Central memory CD8-positive, alpha-beta T cell (primary cell): ENCODE measurements at regions not wholly inside any gene's neighbourhood (a gene's known extent, or its start where the extent isn't known, plus 50 kb on each side); places are given as distances from the start of the nearest gene placed in this dataset.

ENCODE experiments used
- ATAC-seq: fragments of 150-1000 bp; cut with Tn5 transposase; replicated peaks from 2 replicates; pipeline ENCODE4 v1.10.0; 2022; ENCODE audit warnings: mild to moderate bottlenecking, moderate FRiP score, moderate number of reproducible peaks; ENCODE audit not compliant: poor library complexity, severe bottlenecking; ENCODE audit errors: extremely low read depth
- DNase-seq, 2 donors: peaks; one replicate each; pipeline ENCODE4 v3.0.0; 2021; ENCODE audit warnings: low spot score in 2 of 2
- H3K27ac Mint-ChIP-seq: one replicate; pipeline ENCODE4 v1.8.0; 2022; ENCODE audit warnings: low read depth, mild to moderate bottlenecking, moderate library complexity, mixed read lengths
- H3K27me3 Mint-ChIP-seq: one replicate; pipeline ENCODE4 v1.8.0; 2022; ENCODE audit warnings: mixed read lengths
- H3K36me3 Mint-ChIP-seq: one replicate; pipeline ENCODE4 v1.8.0; 2022; ENCODE audit warnings: mild to moderate bottlenecking, moderate library complexity, mixed read lengths; ENCODE audit not compliant: insufficient read depth
- H3K4me1 Mint-ChIP-seq: one replicate; pipeline ENCODE4 v1.8.0; 2022; ENCODE audit warnings: mixed read lengths
- H3K4me3 Mint-ChIP-seq: one replicate; pipeline ENCODE4 v1.8.0; 2022; ENCODE audit warnings: mild to moderate bottlenecking, moderate library complexity, mixed read lengths
- H3K9me3 Mint-ChIP-seq: one replicate; pipeline ENCODE4 v1.8.0; 2022; ENCODE audit warnings: mixed read lengths

GRCh38 chr1:4022715-4023114 is 122.6 kb upstream of the C1orf174 start:
- Mint-ChIP-seq H3K9me3 (no peaks in the 10 kb centered on the region), H3K4me3 (no peak overlapping the region), H3K27me3 (peaks cover 39% of the 10 kb centered on the region), H3K4me1 (no peaks in the 10 kb centered on the region), H3K27ac (no peak overlapping the region), H3K36me3 (no peaks in the 10 kb centered on the region)
- no peak for DNase-seq
- ATAC-seq: no peak

- ATAC-seq (no peak), DNase-seq (no peak)
- H3K4me3 Mint-ChIP-seq: no peak overlapping the region
- H3K36me3 Mint-ChIP-seq: no peaks in the 10 kb centered on the region
- H3K9me3 Mint-ChIP-seq: no peaks in the 10 kb centered on the region
- H3K4me1 Mint-ChIP-seq: no peaks in the 10 kb centered on the region
- no peak overlapping the region for H3K27ac Mint-ChIP-seq
- peaks cover 39% of the 10 kb centered on the region for H3K27me3 Mint-ChIP-seq
These were observed 123.6 kb upstream of the C1orf174 start for GRCh38 chr1:4023678-4024077.

GRCh38 chr1:4024811-4025210 is 124.7 kb upstream of the C1orf174 start:
- Mint-ChIP-seq H3K9me3 (no peaks in the 10 kb centered on the region), H3K27ac (no peak overlapping the region), H3K4me3 (no peak overlapping the region), H3K27me3 (peaks cover 35% of the 10 kb centered on the region), H3K36me3 (no peaks in the 10 kb centered on the region), H3K4me1 (no peaks in the 10 kb centered on the region)
- DNase-seq (no peak), ATAC-seq (no peak)

GRCh38 chr1:4025752-4026151 is 125.7 kb upstream of the C1orf174 start:
- Mint-ChIP-seq H3K27me3 (peaks cover 35% of the 10 kb centered on the region), H3K4me1 (no peaks in the 10 kb centered on the region), H3K4me3 (no peak overlapping the region), H3K9me3 (no peaks in the 10 kb centered on the region), H3K27ac (no peak overlapping the region), H3K36me3 (no peaks in the 10 kb centered on the region)
- ATAC-seq (no peak), DNase-seq (no peak)

- Mint-ChIP-seq H3K36me3 (no peaks in the 10 kb centered on the region), H3K4me1 (no peaks in the 10 kb centered on the region), H3K27ac (no peak overlapping the region), H3K4me3 (no peak overlapping the region), H3K9me3 (no peaks in the 10 kb centered on the region), H3K27me3 (peaks cover 47% of the 10 kb centered on the region)
- DNase-seq (no peak), ATAC-seq (no peak)
These were observed 126.9 kb upstream of the C1orf174 start for GRCh38 chr1:4027008-4027407.

GRCh38 chr1:4027492-4028138 is 127.5 kb upstream of the C1orf174 start:
- Mint-ChIP-seq H3K4me3 (no peak overlapping the region), H3K27ac (no peak overlapping the region)

GRCh38 chr1:4028139-4028501 is 128.0 kb upstream of the C1orf174 start:
- no peak for DNase-seq
- no peak overlapping the region for H3K27ac Mint-ChIP-seq
- H3K27me3 Mint-ChIP-seq: peaks cover 57% of the 10 kb centered on the region
- no peaks in the 10 kb centered on the region for H3K9me3 Mint-ChIP-seq
- no peaks in the 10 kb centered on the region for H3K36me3 Mint-ChIP-seq
- no peak for ATAC-seq
- H3K4me1 Mint-ChIP-seq: no peaks in the 10 kb centered on the region
- H3K4me3 Mint-ChIP-seq: no peak overlapping the region

More at GRCh38 chr1:4027492-4028138, 127.5 kb upstream of the C1orf174 start:
- Mint-ChIP-seq H3K36me3 (no peaks in the 10 kb centered on the region), H3K27me3 (peaks cover 51% of the 10 kb centered on the region), H3K9me3 (no peaks in the 10 kb centered on the region), H3K4me1 (no peaks in the 10 kb centered on the region)
- DNase-seq: no peak
- ATAC-seq: no peak

- no peak overlapping the region for H3K4me3 Mint-ChIP-seq
- no peaks in the 10 kb centered on the region for H3K36me3 Mint-ChIP-seq
- no peak overlapping the region for H3K27ac Mint-ChIP-seq
- DNase-seq (no peak), ATAC-seq (no peak)
- peaks cover 61% of the 10 kb centered on the region for H3K27me3 Mint-ChIP-seq
- H3K4me1 Mint-ChIP-seq: no peaks in the 10 kb centered on the region
- no peaks in the 10 kb centered on the region for H3K9me3 Mint-ChIP-seq
These were observed 129.3 kb upstream of the C1orf174 start for GRCh38 chr1:4029376-4029775.

- peaks cover 44% of the 10 kb centered on the region for H3K27me3 Mint-ChIP-seq
- no peaks in the 10 kb centered on the region for H3K36me3 Mint-ChIP-seq
- H3K4me3 Mint-ChIP-seq: no peak overlapping the region
- no peaks in the 10 kb centered on the region for H3K9me3 Mint-ChIP-seq
- DNase-seq: no peak
- H3K27ac Mint-ChIP-seq: no peak overlapping the region
- no peak for ATAC-seq
- H3K4me1 Mint-ChIP-seq: no peaks in the 10 kb centered on the region
These were observed 132.5 kb upstream of the C1orf174 start for GRCh38 chr1:4032571-4032970.

- Mint-ChIP-seq H3K27ac (no peak overlapping the region), H3K9me3 (no peaks in the 10 kb centered on the region), H3K4me1 (no peaks in the 10 kb centered on the region), H3K36me3 (no peaks in the 10 kb centered on the region), H3K4me3 (no peak overlapping the region), H3K27me3 (peaks cover 44% of the 10 kb centered on the region)
- ATAC-seq (no peak), DNase-seq (no peak)
These were observed 133.1 kb upstream of the C1orf174 start for GRCh38 chr1:4033129-4033676.

- no peaks in the 10 kb centered on the region for H3K9me3 Mint-ChIP-seq
- no peak overlapping the region for H3K4me3 Mint-ChIP-seq
- no peaks in the 10 kb centered on the region for H3K4me1 Mint-ChIP-seq
- no peak for DNase-seq
- no peak overlapping the region for H3K27ac Mint-ChIP-seq
- peaks cover 44% of the 10 kb centered on the region for H3K27me3 Mint-ChIP-seq
- no peaks in the 10 kb centered on the region for H3K36me3 Mint-ChIP-seq
- ATAC-seq: no peak
These were observed 133.6 kb upstream of the C1orf174 start for GRCh38 chr1:4033713-4034112.

- H3K36me3 Mint-ChIP-seq: no peaks in the 10 kb centered on the region
These were observed 134.3 kb upstream of the C1orf174 start for GRCh38 chr1:4034318-4034887.

GRCh38 chr1:4044967-4045366 is 144.9 kb upstream of the C1orf174 start:
- Mint-ChIP-seq H3K4me3 (no peak overlapping the region), H3K4me1 (no peaks in the 10 kb centered on the region), H3K36me3 (peaks cover 1% of the 10 kb centered on the region), H3K27me3 (peaks cover 38% of the 10 kb centered on the region), H3K9me3 (no peaks in the 10 kb centered on the region), H3K27ac (no peak overlapping the region)
- DNase-seq (no peak), ATAC-seq (no peak)

More at GRCh38 chr1:4034318-4034887, 134.3 kb upstream of the C1orf174 start:
- no peaks in the 10 kb centered on the region for H3K9me3 Mint-ChIP-seq
- DNase-seq (no peak), ATAC-seq (no peak)
- H3K4me1 Mint-ChIP-seq: no peaks in the 10 kb centered on the region
- peaks cover 44% of the 10 kb centered on the region for H3K27me3 Mint-ChIP-seq
- H3K27ac Mint-ChIP-seq: no peak overlapping the region
- no peak overlapping the region for H3K4me3 Mint-ChIP-seq
